GM10266 (cell line): ENCODE measurements at regions not wholly inside any gene's neighbourhood (a gene's known extent, or its start where the extent isn't known, plus 50 kb on each side); places are given as distances from the start of the nearest gene placed in this dataset.

Source experiments
- DNase-seq: peaks from one replicate; pipeline ENCODE4 v3.0.0; 2012; ENCODE audit errors: extremely low spot score
- TF ChIP-seq, protein P1 (sequence below): IDR thresholded peaks from 2 replicates; pipeline ENCODE4 v1.5.1; 2012; ENCODE audit warnings: mild to moderate bottlenecking, low read depth; ENCODE audit not compliant: control insufficient read depth, insufficient read depth; ENCODE audit errors: missing control alignments

DNA sequence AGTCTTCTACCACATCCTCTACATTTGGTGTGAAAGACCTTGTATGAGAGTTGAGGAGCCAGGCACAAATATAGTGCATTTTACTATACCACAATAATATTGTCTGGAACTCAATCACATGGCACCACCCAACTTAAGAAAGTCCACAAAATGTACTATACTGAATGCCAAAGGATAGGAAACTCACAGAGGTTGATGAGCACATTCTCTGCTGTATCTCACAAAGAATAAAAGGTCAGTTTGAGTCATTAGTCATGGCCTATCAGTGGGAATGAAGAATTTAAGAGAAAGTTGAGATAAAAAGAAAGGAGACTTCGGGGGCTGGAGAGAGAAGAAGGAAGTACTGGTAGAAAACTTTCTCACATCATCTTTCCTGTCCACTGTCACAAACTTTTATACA is 134.3 kb downstream of the RDH14 start:
- no peak for DNase-seq
- TF ChIP-seq, protein P1, sequence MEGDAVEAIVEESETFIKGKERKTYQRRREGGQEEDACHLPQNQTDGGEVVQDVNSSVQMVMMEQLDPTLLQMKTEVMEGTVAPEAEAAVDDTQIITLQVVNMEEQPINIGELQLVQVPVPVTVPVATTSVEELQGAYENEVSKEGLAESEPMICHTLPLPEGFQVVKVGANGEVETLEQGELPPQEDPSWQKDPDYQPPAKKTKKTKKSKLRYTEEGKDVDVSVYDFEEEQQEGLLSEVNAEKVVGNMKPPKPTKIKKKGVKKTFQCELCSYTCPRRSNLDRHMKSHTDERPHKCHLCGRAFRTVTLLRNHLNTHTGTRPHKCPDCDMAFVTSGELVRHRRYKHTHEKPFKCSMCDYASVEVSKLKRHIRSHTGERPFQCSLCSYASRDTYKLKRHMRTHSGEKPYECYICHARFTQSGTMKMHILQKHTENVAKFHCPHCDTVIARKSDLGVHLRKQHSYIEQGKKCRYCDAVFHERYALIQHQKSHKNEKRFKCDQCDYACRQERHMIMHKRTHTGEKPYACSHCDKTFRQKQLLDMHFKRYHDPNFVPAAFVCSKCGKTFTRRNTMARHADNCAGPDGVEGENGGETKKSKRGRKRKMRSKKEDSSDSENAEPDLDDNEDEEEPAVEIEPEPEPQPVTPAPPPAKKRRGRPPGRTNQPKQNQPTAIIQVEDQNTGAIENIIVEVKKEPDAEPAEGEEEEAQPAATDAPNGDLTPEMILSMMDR = no peak

DNA sequence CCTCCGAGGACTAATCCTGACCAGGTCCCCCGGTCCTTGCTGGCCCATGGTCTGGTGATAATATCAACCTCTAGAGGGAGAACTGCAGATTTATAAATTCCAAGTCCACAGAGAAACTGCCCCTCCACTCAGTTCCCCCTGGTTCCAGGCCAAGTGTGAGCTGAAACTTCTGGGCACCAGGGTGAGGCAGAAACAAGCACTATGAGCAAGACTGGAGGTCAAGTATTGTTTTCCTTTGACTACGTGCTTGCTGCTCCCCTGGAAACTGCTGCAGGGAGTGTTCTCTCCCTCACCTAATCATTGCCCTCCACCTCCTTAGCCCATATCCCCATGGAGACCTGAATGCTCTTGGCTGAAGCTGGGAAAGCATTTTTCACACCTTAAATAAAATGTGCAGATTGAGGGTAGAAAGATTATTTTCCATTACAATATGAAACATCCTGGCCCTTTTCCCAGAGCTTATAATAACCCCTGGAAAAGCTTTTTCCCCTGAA is 135.2 kb downstream of the RDH14 start:
- DNase-seq = no peak

DNA sequence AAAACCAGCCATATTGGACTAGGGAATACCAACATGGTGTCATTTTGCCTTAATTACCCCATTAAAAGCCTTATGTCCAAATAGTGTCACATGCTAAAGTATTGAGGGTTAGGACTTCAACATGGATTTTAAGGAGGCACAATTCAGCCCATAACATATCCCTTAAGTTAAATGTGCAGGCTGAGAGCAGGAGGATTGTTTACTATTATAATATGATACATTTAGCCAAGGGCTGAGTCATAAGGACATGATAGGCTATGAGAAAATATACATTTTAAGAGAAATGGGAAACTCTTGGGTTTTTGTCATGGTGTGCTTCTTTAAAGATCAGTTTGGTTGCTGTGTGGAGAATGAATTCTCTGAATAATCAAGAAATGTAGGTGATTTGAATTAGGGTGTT is 136.8 kb downstream of the RDH14 start:
- TF ChIP-seq, protein P1 = no peak
- no peak for DNase-seq

More for the DNA sequence above, 135.2 kb downstream of the RDH14 start:
- TF ChIP-seq, protein P1 = no peak

DNA sequence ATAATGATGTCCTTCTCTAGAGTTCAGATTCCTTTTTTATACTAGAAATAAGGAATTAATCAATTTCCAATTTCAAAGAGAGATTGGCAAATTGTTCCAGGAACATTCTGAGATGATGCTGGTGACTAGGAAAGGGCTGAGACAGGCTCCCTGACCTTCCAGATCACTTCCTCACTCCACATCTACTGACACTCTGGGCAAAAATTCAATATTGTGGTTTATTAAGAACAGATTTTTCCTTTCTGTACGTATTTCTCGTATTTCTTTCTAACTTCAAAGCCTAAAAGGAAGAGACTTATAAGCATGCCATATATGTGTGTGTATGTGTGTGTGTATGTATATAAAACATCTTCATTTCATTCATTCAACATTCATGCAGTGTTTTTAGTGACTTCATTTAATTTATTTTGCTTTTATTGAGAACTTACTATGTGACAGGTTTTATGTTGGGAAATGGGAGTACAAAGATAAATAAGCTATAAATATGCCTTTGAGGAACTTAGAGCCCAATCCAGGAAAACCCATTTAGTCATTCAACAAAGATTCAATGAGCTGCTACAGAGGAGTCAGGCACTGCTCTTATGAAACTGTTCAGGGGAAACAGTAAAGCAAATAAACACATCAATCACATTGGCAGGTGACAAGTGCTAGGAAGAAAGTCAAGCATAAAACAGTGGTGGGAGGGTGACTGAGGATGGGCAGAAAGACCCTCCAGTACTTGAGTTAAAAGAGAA is 137.9 kb downstream of the RDH14 start:
- TF ChIP-seq, protein P1 = no peak
- DNase-seq = no peak

DNA sequence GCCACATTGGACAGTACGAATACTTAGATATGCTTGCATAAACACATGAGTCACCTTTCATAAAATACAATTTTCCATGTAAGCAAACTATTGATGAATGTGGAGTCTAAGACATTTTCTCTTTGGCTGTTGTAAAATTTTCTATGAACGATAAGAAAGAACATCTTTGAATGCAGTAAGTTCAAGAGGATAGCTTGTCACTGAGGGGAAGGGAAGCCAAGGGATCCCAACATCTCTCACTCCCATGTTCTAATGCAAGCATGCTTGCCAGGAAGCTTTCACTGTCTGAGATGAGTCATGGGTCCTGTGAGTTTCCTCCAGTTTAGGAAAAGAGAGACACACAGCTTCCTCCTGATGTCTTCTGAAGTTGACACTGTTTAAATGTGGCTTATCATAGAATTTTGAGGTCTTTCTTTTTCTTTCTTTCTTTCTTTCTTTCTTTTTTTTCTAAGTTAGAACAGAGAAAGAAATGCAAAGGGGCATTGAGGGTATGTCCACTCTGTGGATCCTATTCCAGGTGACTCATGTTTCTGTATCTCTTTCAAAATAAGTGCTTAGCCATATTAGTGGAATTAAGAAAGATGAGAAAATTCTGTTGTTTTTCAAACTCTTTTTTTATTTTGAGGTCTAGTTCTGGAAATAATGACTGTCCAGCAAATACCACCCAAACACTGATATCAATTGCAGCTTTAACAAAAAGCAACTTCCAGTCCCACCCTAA is 146.6 kb downstream of the RDH14 start:
- no peak for DNase-seq
- TF ChIP-seq, protein P1 = no peak

DNA sequence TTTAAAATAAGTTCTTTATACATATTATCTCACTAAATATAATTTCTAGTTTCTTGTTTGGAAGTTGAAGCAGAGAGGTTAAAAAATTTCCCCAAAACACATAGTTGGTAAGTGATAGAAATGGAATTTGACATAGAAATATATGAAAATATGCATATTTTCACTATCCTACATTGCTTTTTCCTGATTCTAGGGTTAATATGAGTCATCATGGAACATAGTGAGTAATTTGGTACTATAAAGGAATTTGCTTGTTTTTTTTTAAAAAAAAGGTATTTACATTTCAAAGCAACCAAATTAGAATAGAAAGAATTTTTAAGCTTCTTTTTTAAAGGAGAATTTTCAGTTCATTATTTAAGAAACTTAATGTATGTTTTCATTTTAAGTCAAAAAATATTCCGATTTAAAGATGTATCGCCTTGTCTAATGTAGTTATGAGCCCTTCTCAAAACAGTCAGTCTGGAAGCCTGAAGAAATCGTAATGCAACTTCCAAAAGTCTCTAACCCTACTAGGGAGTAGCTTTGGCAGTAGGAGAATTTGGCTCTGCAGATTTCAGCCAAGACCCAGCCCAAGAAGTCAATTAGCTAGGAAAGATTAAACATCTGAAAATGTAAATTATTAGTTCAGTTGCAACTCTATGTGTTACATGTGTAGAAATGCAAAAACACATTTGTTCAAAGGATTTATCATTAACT is 147.3 kb downstream of the RDH14 start:
- TF ChIP-seq, protein P1 = no peak
- no peak for DNase-seq

DNA sequence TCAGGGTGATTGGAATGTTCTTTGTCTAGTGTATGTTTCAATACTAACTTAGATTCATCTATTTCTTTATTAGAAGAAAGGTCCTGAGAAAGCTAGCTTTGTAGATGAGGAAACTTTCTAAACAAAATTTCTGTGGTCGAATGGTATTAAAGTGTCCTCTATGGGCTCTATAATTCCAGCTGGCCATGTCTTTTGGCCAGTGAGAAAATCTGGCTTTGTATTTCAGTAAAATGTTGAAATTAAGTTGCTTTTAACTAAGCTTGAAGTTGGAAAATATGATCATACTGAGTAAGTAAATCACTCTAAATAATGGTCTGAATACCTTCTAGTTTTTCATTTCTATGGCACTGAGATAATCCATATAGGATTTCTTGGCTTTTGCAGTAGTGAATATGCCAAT is 148.8 kb downstream of the RDH14 start:
- no peak for DNase-seq
- TF ChIP-seq, protein P1 = no peak
